PFSK-1 (cell line): ENCODE measurements at regions not wholly inside any gene's neighbourhood (a gene's known extent, or its start where the extent isn't known, plus 50 kb on each side); places are given as distances from the start of the nearest gene placed in this dataset.

Source experiments
- POLR2AphosphoS5 ChIP-seq: IDR thresholded peaks from 2 replicates; pipeline ENCODE4 v1.6.1; 2012; ENCODE audit warnings: low read depth, mild to moderate bottlenecking, control low read depth, low read length, moderate library complexity
- REST ChIP-seq, 2 experiments: IDR thresholded peaks; 2 replicates each; pipeline versions ENCODE4 v1.6.1 to v1.8.0; 2011 to 2012; ENCODE audit warnings: low read depth in 2 of 2, low read length in 2 of 2, control low read depth in 1 of 2, inconsistent platforms in 1 of 2, mild to moderate bottlenecking in 1 of 2, moderate library complexity in 1 of 2; ENCODE audit not compliant: insufficient read depth in 1 of 2

GRCh38 chr15:99492275-99492674 lies 73.5 kb upstream of the MEF2A start:
- TF ChIP-seq REST (IDR thresholded peaks at IDR 0.05; ENCODE audit: insufficient read depth in 1 of 2, low read depth in 2 of 2, low read length in 2 of 2) (no peak), POLR2AphosphoS5 (no peak)
